Renal cortical epithelial cell (primary cell): ENCODE measurements at regions not wholly inside any gene's neighbourhood (a gene's known extent, or its start where the extent isn't known, plus 50 kb on each side); places are given as distances from the start of the nearest gene placed in this dataset.
"Not testable (repeated sequence)": the region's sequence is repeated elsewhere in the genome, so short reads cannot be mapped to it uniquely, and the experiment has no call there.

ENCODE experiments used
- DNase-seq: peaks from one replicate; pipeline ENCODE4 v3.0.0-alpha.2; 2011; ENCODE audit warnings: low read depth

DNA sequence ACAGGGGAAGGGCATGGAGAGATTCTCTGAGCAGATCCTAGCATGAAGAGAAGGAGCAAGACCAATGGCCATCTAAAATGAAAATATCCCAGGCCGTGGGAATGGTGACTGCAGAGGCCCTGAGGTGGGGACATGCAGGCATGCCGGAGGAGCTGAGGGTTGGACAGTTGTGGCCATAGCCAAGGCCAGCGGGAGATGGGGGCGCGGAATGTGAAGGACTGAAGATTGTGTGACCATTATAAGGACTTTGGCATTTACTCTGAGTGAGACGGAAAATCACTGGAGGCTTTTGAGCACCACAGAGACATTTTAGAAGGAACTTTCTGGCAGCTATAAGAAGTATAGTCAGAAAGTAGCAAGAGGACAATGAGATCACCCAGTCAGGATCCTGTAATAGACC is 341.1 kb downstream of the SFMBT2 start:
- no peak for DNase-seq

DNA sequence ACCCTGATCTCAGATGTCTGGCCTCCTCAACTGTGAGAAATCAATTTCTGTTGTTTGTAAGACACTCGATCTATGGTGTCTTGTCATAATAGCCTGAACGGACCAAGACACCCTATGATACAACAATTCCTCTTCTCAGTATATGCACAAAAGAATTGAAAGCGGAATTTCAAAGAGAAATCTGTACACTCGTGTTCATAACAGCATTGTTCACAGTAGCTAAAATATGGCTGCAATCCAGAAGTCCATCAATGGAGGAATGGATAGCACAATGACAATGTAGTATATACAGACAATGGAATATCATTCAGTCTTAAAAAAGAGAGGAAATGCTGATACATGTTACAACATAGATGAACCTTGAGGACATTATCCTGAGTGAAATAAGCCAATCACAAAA is 354.6 kb downstream of the SFMBT2 start:
- no peak for DNase-seq

DNA sequence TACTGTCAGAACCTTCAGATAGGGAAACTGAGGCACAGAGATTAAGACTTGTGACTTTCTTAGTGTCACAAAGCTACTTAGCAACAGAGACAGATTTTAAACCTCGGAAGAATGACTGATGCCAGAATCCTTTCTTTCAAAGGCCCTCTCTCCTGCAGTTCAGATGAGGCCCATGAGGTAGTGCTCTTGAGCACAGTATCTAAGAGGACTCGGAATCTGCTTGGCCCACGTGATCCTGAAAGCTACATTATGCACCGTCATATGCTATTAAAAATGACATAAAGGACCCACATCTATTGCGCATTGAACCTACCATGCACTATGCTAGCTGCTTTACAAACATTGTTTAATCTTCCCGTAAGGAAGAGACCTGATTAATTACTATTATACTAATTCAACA is 355.9 kb downstream of the SFMBT2 start:
- no peak for DNase-seq

GRCh38 chr10:7053195-7053594 is 357.6 kb downstream of the SFMBT2 start:
- DNase-seq: no peak

GRCh38 chr10:7050024-7050423 is 360.8 kb downstream of the SFMBT2 start:
- not testable (repeated sequence) for DNase-seq

GRCh38 chr10:7048061-7048460 is 362.8 kb downstream of the SFMBT2 start:
- DNase-seq: no peak

DNA sequence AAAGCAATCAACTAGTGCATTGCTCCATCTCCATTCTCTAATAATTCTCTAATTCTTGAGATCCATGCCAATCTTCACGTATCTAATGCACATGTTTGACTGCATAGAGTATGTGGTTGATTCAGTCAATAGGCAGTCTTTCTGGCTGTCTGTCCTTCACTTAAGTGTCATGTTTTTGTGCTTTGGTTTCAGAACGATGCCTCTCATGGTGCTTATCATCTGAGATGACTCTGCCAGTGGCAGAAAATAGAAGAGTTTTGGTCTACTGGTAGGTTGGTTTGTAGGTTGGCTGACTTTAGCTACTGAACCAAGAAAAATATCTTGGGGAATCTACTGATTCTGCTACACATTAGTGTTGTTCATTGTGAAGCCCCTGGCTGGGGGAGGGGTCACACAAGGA is 364.2 kb downstream of the SFMBT2 start:
- no peak for DNase-seq

- DNase-seq: no peak
Measured at GRCh38 chr10:7045891-7046599, 364.8 kb downstream of the SFMBT2 start.

DNA sequence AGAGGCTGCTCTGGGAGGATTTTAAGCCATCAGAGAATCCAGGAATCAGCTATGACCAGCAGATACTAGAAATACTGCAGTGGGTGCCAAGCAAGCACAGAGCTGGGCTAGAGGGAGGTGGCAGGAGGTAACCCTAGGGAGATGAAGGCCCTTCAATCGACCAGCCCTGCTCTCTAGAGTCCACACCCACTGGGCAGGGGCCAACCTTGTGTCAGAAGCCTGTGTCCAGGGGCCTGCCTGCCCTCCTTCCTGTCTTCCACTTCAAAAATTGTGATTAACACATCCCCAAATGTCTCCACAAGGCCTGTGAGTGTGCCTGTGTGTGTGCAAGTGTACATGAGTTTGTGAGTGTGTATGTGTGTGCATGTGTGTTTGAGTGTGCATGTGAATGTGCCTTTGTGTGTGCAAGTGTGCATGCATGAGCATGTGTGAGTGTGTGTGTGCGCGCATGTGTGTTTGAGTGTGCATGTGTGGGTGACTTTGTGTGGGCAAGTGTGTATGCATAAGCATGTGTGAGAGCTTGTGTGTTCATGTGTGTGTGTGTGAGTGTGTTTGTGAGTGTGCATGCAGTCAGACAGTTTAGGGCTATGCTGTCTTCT is 367.7 kb downstream of the SFMBT2 start:
- no peak for DNase-seq

GRCh38 chr10:7042419-7043054 is 368.3 kb downstream of the SFMBT2 start:
- no peak for DNase-seq

DNA sequence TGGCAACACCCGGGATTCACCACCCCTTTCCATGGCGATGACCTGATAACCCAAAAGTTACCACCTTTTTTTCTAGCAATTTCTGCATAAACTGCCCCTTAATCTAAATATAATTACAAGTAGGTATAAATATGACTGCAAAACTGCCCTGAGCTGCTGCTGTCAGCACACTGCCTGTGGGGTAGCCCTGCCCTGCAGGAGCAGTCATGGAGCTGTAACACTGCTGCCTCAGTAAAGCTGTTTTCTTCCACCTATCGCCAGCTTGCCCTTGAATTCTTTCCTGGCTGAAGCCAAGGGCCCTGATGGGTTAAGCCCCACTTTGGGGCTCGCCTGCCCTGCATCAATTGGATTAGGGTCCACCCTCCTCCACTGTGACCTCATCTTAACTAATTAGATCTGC is 368.8 kb downstream of the SFMBT2 start:
- DNase-seq: no peak

- DNase-seq: no peak
Measured at GRCh38 chr10:7040681-7041080, 370.2 kb downstream of the SFMBT2 start.

DNA sequence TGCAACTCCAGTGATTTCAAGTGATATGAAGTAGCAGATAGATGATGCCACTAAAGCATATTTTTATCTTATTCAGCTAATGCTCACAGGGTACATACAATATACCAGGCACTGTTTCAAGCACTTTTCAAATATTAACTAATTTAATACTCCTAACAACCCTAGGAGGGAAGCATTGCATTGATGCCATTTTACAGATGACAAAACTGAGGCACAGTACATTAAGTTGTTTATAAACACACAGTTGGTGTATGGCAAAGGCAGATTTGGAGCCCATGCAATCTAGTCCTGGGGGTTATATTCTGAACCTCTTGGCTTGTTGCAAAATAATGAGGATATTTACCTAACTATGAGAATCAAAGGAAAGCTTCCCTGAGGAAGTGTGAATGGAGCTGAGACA is 371.0 kb downstream of the SFMBT2 start:
- no peak for DNase-seq

GRCh38 chr10:7038416-7038815 is 372.4 kb downstream of the SFMBT2 start:
- no peak for DNase-seq

DNA sequence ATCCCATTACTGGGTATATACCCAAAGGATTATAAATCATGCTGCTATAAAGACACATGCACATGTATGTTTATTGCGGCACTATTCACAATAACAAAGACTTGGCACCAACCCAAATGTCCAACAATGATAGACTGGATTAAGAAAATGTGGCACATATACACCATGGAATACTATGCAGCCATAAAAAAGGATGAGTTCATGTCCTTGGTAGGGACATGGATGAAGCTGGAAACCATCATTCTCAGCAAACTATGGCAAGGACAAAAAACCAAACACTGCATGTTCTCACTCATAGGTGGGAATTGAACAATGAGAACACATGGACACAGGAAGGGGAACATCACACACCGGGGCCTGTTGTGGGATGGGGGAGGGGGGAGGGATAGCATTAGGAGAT is 373.4 kb downstream of the SFMBT2 start:
- DNase-seq: not testable (repeated sequence)

DNA sequence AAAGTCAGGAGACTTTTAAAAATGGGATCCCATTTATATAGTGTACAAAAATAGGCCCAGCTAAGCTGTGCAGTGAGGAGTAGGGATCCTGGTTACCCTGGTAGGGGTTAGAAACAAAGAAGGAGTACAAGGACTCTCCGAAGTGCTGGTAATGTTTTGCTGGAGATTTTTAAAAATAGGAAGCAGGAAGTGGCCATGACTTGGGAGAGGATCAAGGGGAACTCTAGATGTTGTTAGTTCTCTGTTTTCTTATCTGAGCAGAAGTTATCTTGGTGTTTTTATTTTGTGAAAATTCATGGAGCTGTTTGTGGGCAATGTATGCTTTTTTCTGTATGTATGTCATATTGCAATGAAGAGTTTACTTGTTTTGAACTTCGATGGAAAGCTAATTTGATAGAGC is 373.9 kb downstream of the SFMBT2 start:
- DNase-seq: no peak

GRCh38 chr10:7035126-7035761 is 375.6 kb downstream of the SFMBT2 start:
- DNase-seq: no peak

DNA sequence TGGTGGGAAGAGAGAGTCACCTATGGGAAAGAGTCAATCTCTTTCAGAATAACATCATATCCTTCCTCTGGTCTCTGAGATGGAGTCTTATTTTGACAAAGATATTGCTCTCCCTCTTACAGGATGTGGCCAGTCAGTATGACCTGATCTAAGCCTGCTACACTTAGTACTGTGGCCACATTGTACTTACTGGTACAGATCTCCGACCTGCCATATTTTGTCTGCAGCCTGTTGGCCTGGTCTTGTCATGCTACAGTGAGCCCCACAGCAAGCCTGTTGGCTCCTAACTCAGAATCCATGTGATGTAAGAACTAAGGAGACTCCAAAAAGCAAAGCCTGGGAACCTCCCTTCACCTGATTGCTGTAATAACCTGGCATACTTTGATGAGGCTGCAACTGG is 377.8 kb downstream of the SFMBT2 start:
- no peak for DNase-seq

DNA sequence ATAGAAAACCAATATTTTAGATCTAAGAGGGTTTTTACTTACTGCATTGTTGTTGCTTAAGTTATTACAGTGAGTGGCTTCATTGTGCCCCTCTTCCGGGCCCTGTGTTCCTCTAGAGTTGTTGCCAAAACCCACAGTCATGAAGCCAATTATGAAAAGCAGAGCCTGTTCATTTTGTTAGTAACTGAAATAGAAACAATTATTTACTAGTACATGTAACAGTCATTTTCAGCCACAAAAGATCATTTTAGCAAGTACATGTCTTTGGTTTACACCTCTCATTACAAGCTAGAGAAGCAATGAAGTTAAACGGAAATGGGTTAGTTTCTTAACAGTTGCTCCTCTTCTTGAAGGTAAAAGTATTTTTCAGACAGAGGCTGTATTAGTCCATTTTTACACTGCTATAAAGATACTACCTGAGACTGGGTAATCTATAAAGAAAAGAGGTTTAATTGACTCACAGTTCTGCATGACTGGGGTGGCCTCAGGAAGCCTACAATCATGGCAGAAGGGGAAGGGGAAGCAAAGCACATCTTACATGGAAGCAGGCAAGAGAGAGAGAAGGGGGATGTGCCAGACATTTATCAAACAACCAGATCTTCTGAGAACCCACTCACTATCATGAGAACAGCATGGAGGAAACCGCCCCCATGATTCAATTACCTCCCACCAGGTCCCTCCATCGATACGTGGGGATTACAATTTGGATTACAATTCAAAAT is 380.5 kb downstream of the SFMBT2 start:
- no peak for DNase-seq

DNA sequence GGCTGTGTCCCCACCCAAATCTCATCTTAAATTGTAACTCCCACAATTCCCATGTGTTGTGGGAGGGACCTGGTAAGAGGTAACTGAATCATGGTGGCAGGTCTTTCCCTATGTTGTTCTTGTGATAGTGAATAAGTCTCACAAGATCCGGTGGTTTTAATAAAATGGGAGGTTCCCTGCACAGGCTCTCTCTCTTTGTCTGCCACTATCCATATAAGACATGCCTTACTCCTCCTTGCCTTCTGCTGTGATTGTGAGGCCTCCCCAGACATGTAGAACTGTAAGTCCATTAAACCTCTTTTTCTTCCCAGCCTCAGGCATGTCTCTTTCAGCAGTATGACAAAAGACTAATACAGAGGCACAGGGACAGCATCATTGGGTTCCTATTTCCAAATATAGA is 381.2 kb downstream of the SFMBT2 start:
- no peak for DNase-seq

- DNase-seq: no peak
Measured at GRCh38 chr10:7028809-7029166, 382.0 kb downstream of the SFMBT2 start.
